ENCODE measurements at regions not wholly inside any gene's neighbourhood (a gene's known extent, or its start where the extent isn't known, plus 50 kb on each side); places are given as distances from the start of the nearest gene placed in this dataset.

- peak; percentile 48 for DNase-seq
Measured at GRCh38 chrX:102067966-102068723, 57.3 kb upstream of the TCEAL2 start.

- DNase-seq = no peak
Measured at GRCh38 chrX:102063445-102064074, 61.9 kb upstream of the TCEAL2 start.

GRCh38 chrX:102044496-102044895, 81.0 kb upstream of the TCEAL2 start:
- DNase-seq = no peak

- DNase-seq = no peak
Measured at GRCh38 chrX:102043380-102043779, 82.1 kb upstream of the TCEAL2 start.

- no peak for DNase-seq
Measured at GRCh38 chrX:102042372-102043325, 82.8 kb upstream of the TCEAL2 start.

- DNase-seq = no peak
Measured at GRCh38 chrX:102029026-102029425, 96.5 kb upstream of the TCEAL2 start.

GRCh38 chrX:102018208-102018607, 86.4 kb upstream of the ZMAT1 start:
- no peak for DNase-seq

GRCh38 chrX:102008901-102009300, 77.1 kb upstream of the ZMAT1 start:
- DNase-seq = no peak

GRCh38 chrX:101999644-102000539, 68.1 kb upstream of the ZMAT1 start:
- no peak for DNase-seq

GRCh38 chrX:101993335-101993734, 61.5 kb upstream of the ZMAT1 start:
- DNase-seq = no peak

GRCh38 chrX:101986586-101986985, 54.8 kb upstream of the ZMAT1 start:
- DNase-seq = no peak
